GM18907 (cell line): ENCODE measurements at regions not wholly inside any gene's neighbourhood (a gene's known extent, or its start where the extent isn't known, plus 50 kb on each side); places are given as distances from the start of the nearest gene placed in this dataset.
"Not testable (repeated sequence)": the region's sequence is repeated elsewhere in the genome, so short reads cannot be mapped to it uniquely, and the experiment has no call there.

Source experiments
- ATAC-seq: cut with Tn5 transposase; IDR thresholded peaks from one replicate; pipeline ENCODE4 v1.9.1; 2021; ENCODE audit warnings: mild to moderate bottlenecking, moderate library complexity; ENCODE audit not compliant: unreplicated experiment

GRCh38 chr14:44453433-44454171 is 53.5 kb downstream of the FSCB start:
- no peak for ATAC-seq

GRCh38 chr14:44450232-44450631 is 56.9 kb downstream of the FSCB start:
- not testable (repeated sequence) for ATAC-seq

GRCh38 chr14:44449680-44450079 is 57.4 kb downstream of the FSCB start:
- no peak for ATAC-seq

GRCh38 chr14:44448951-44449358 is 58.1 kb downstream of the FSCB start:
- ATAC-seq: no peak

- no peak for ATAC-seq
These were observed 60.1 kb downstream of the FSCB start for GRCh38 chr14:44446965-44447364.

GRCh38 chr14:44444454-44444853 is 62.6 kb downstream of the FSCB start:
- no peak for ATAC-seq

GRCh38 chr14:44438936-44439335 is 68.1 kb downstream of the FSCB start:
- ATAC-seq: no peak

- no peak for ATAC-seq
These were observed 68.9 kb downstream of the FSCB start for GRCh38 chr14:44438221-44438620.

- no peak for ATAC-seq
These were observed 70.6 kb downstream of the FSCB start for GRCh38 chr14:44436458-44436857.

GRCh38 chr14:44428231-44428945 is 78.7 kb downstream of the FSCB start:
- ATAC-seq: no peak

- no peak for ATAC-seq
These were observed 84.4 kb downstream of the FSCB start for GRCh38 chr14:44422699-44423098.

- ATAC-seq: no peak
These were observed 86.9 kb downstream of the FSCB start for GRCh38 chr14:44420226-44420625.

GRCh38 chr14:44418856-44419255 is 88.2 kb downstream of the FSCB start:
- no peak for ATAC-seq

GRCh38 chr14:44417809-44418208 is 89.3 kb downstream of the FSCB start:
- ATAC-seq: no peak

GRCh38 chr14:44414646-44415045 is 92.4 kb downstream of the FSCB start:
- no peak for ATAC-seq

GRCh38 chr14:44412858-44413569 is 94.1 kb downstream of the FSCB start:
- no peak for ATAC-seq

- ATAC-seq: no peak
These were observed 102.0 kb downstream of the FSCB start for GRCh38 chr14:44405011-44405486.

- ATAC-seq: no peak
These were observed 102.5 kb downstream of the FSCB start for GRCh38 chr14:44404599-44404998.

GRCh38 chr14:44404036-44404435 is 103.0 kb downstream of the FSCB start:
- no peak for ATAC-seq

GRCh38 chr14:44403193-44403592 is 103.9 kb downstream of the FSCB start:
- no peak for ATAC-seq

GRCh38 chr14:44396226-44396625 is 110.9 kb downstream of the FSCB start:
- ATAC-seq: no peak

GRCh38 chr14:44392984-44393383 is 114.1 kb downstream of the FSCB start:
- no peak for ATAC-seq
